Panc1 (cell line): ENCODE measurements at regions not wholly inside any gene's neighbourhood (a gene's known extent, or its start where the extent isn't known, plus 50 kb on each side); places are given as distances from the start of the nearest gene placed in this dataset.

Experiments
- ATAC-seq: fragments of 200-7000 bp; cut with Tn5 transposase; 2 replicates; pipeline ENCODE4 v1.9.1; 2020; ENCODE audit warnings: mild to moderate bottlenecking, moderate library complexity
- BruUV-seq: library from RNA; stranded (reverse); fragments of 400-500 nt; replicated peaks from 2 replicates; lab custom pipeline; 2021; lab: Mats Ljungman, UMichigan
- CTCF ChIA-PET: fragments of 300-600 bp; sonication (Branson Sonifier 250); formaldehyde crosslinking; loops from one replicate; lab custom pipeline; 2022; ENCODE audit warnings: antibody characterized with exemption; lab: Charles Lee
- POLR2A ChIA-PET: fragments of 300-600 bp; sonication (Branson Sonifier 250); formaldehyde crosslinking; loops from one replicate; lab custom pipeline; 2022; ENCODE audit warnings: antibody characterized with exemption; lab: Charles Lee
- DNase-seq: peaks from one replicate; pipeline ENCODE4 v3.0.0-alpha.2; 2010; ENCODE audit warnings: low read depth, low spot score
- H3K27ac ChIP-seq: 2 replicates; pipeline ENCODE4 v1.5.1; 2011; ENCODE audit warnings: mild to moderate bottlenecking, low read length, inconsistent platforms
- H3K27me3 ChIP-seq: fragments of 200-500 bp; sonication (Bioruptor generic); 2 replicates; pipeline ENCODE4 v1.6.0; 2014; ENCODE audit warnings: low read length, inconsistent platforms; ENCODE audit not compliant: control insufficient read depth, insufficient read depth
- H3K36me3 ChIP-seq: fragments of 200-500 bp; sonication (Bioruptor generic); 2 replicates; pipeline ENCODE4 v1.5.1; 2014; ENCODE audit warnings: inconsistent platforms, mild to moderate bottlenecking, low read length, moderate library complexity; ENCODE audit not compliant: control insufficient read depth, insufficient read depth
- H3K4me1 ChIP-seq: 2 replicates; pipeline ENCODE4 v1.5.1; 2011; ENCODE audit warnings: inconsistent platforms, mild to moderate bottlenecking, low read length, moderate library complexity; ENCODE audit not compliant: control insufficient read depth, insufficient read depth
- H3K4me3 ChIP-seq, 2 experiments: 2 replicates each; pipeline ENCODE4 v1.5.1; 2011 to 2012; ENCODE audit warnings: low read depth in 2 of 2, low read length in 2 of 2, mild to moderate bottlenecking in 2 of 2, inconsistent platforms in 1 of 2, moderate library complexity in 1 of 2
- H3K9me3 ChIP-seq: fragments of 200-500 bp; sonication (Bioruptor generic); 2 replicates; pipeline ENCODE4 v1.5.1; 2014; ENCODE audit warnings: low read depth, mild to moderate bottlenecking, inconsistent platforms, low read length, moderate library complexity; ENCODE audit not compliant: control insufficient read depth, insufficient read depth
- POLR2AphosphoS5 ChIP-seq: IDR thresholded peaks from 2 replicates; pipeline ENCODE4 v1.6.1; 2012; ENCODE audit warnings: mild to moderate bottlenecking, low read depth, low read length, moderate library complexity
- REST ChIP-seq, 2 experiments: IDR thresholded peaks; 2 replicates each; pipeline ENCODE4 v1.6.1; 2011 to 2012; ENCODE audit warnings: low read depth in 2 of 2, control low read depth in 1 of 2, low read length in 1 of 2, mild to moderate bottlenecking in 1 of 2, moderate library complexity in 1 of 2; ENCODE audit not compliant: insufficient read depth in 1 of 2
- SIN3A ChIP-seq: IDR thresholded peaks from 2 replicates; pipeline ENCODE4 v1.6.1; 2012; ENCODE audit warnings: low read depth, mild to moderate bottlenecking, low read length, moderate library complexity, borderline replicate concordance; ENCODE audit not compliant: insufficient read depth
- TCF7L2 ChIP-seq: IDR thresholded peaks from 2 replicates; pipeline ENCODE4 v1.6.1; 2011; ENCODE audit warnings: mild to moderate bottlenecking, low read depth, low read length, inconsistent platforms
- in situ Hi-C: cut with HindIII; loops from 2 replicates; pipeline ENCODE4 v1.10.0; 2016; ENCODE audit warnings: low sequenced_read_pairs, low pct_unique_long_range_greater_than_20kb
- intact Hi-C: fragments of 100-400 bp; cut with micrococcal nuclease; formaldehyde crosslinking; loops from one replicate; pipeline ENCODE4 v1.10.0; 2022; ENCODE audit not compliant: unreplicated experiment
- TF ChIP-seq, protein P1 (sequence below): fragments of 450-650 bp; IDR thresholded peaks from 2 replicates; pipeline ENCODE4 v1.5.1; 2017; ENCODE audit warnings: mild to moderate bottlenecking

- Histone ChIP-seq H3K27ac (no peak overlapping the region), H3K4me3 (no peak overlapping the region), H3K4me1 (no peaks in the 10 kb centered on the region), H3K9me3 (no peaks in the 10 kb centered on the region), H3K27me3 (no peaks in the 10 kb centered on the region), H3K36me3 (no peaks in the 10 kb centered on the region)
- intact Hi-C loops (no loop called here), in situ Hi-C loops (no loop called here)
- TF ChIP-seq, protein P1, sequence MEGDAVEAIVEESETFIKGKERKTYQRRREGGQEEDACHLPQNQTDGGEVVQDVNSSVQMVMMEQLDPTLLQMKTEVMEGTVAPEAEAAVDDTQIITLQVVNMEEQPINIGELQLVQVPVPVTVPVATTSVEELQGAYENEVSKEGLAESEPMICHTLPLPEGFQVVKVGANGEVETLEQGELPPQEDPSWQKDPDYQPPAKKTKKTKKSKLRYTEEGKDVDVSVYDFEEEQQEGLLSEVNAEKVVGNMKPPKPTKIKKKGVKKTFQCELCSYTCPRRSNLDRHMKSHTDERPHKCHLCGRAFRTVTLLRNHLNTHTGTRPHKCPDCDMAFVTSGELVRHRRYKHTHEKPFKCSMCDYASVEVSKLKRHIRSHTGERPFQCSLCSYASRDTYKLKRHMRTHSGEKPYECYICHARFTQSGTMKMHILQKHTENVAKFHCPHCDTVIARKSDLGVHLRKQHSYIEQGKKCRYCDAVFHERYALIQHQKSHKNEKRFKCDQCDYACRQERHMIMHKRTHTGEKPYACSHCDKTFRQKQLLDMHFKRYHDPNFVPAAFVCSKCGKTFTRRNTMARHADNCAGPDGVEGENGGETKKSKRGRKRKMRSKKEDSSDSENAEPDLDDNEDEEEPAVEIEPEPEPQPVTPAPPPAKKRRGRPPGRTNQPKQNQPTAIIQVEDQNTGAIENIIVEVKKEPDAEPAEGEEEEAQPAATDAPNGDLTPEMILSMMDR, result no peak
- TF ChIP-seq POLR2AphosphoS5 (no peak), REST (IDR thresholded peaks at IDR 0.05; ENCODE audit: insufficient read depth in 1 of 2, low read depth in 2 of 2, low read length in 1 of 2) (no peak), TCF7L2 (no peak), SIN3A (no peak)
- no TSS peak for BruUV-seq
- CTCF ChIA-PET, result no interaction called here
- ATAC-seq, result no peak
- POLR2A ChIA-PET, result no interaction called here
- DNase-seq, result no peak
These were observed 980.7 kb upstream of the CRIM1 start for GRCh38 chr2:35374845-35375244.

GRCh38 chr2:35365859-35366258 is 989.7 kb upstream of the CRIM1 start:
- Histone ChIP-seq H3K4me1 (no peaks in the 10 kb centered on the region), H3K36me3 (no peaks in the 10 kb centered on the region), H3K27me3 (no peaks in the 10 kb centered on the region), H3K27ac (no peak overlapping the region), H3K9me3 (no peaks in the 10 kb centered on the region), H3K4me3 (no peak overlapping the region)
- intact Hi-C loops (no loop called here), in situ Hi-C loops (no loop called here)
- ChIA-PET CTCF (no interaction called here), POLR2A (no interaction called here)
- no TSS peak for BruUV-seq
- no peak for ATAC-seq
- DNase-seq, result no peak
- TF ChIP-seq REST (IDR thresholded peaks at IDR 0.05; ENCODE audit: insufficient read depth in 1 of 2, low read depth in 2 of 2, low read length in 1 of 2), result no peak
- TF ChIP-seq SIN3A, result no peak
- no peak for TF ChIP-seq POLR2AphosphoS5
- TF ChIP-seq TCF7L2, result no peak
- TF ChIP-seq, protein P1, result no peak
